ENCODE measurements at regions not wholly inside any gene's neighbourhood (a gene's known extent, or its start where the extent isn't known, plus 50 kb on each side); places are given as distances from the start of the nearest gene placed in this dataset.

DNA sequence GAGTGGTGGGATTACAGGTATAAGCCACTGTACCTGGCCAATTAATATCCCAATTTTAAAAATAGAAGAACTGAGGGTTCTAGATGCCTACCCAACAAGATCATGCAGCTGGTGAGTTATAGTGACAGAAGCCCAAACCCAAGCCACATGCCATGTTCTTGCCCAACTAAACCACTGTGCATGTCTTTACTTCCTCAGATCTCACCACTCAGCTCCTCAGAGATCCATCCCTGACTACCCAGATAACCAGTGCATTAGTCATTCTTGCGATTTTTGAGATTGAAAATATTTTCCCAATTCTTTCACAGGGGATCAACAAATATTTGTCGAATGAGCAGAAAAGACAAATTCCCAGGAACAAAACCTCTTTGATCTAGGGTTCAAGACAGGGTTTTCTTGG, 303.1 kb downstream of the CBLN1 start:
- POLR2A ChIA-PET = no interaction called here

DNA sequence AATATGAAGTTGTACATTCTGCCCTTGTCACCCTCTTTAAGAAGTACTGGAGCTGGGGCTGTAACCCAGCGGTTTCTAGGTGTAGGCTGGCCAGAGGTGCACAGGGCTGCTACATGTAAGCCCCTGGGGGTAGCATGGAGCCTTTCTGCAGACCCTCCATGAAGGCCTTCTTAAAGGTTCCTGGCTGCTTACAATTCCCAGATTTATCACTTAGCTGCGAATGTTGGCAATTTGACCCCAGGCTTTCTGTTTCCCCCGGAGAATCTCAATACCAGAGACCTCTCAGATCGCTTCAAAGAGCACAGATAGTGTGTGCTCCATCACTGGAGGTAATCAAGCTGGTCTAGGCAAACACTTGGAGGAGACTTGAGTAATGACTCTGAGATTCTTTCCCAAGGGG, 309.4 kb downstream of the CBLN1 start:
- intact Hi-C loops (cut with micrococcal nuclease; ENCODE audit: unreplicated experiment) = no loop called here
- TF ChIP-seq POLR2AphosphoS5 (IDR thresholded peaks at IDR 0.05; ENCODE audit: low read depth, low read length) (no peak), SIN3A (IDR thresholded peaks at IDR 0.05; ENCODE audit: borderline replicate concordance, insufficient read depth, low read depth, low read length) (no peak)
- Histone ChIP-seq H3K4me3 (ENCODE audit: low read depth in 2 of 2, low read length in 2 of 2) (no peak overlapping the region), H3K27me3 (ENCODE audit: control insufficient read depth, insufficient read depth, low read length) (no peaks in the 10 kb centered on the region), H3K9me3 (ENCODE audit: control insufficient read depth, insufficient read depth, low read depth, low read length) (no peaks in the 10 kb centered on the region), H3K36me3 (ENCODE audit: control insufficient read depth, insufficient read depth, low read length) (no peaks in the 10 kb centered on the region), H3K27ac (ENCODE audit: low read length) (no peak overlapping the region), H3K4me1 (ENCODE audit: control insufficient read depth, insufficient read depth, low read length) (peaks cover 3% of the 10 kb centered on the region; the same call in 1 of the 2 replicates)
- ChIA-PET POLR2A (no interaction called here), CTCF (no interaction called here)
- 0 out of 2 replicates have a peak, but pooled peaks have one; percentile 34 for ATAC-seq
- in situ Hi-C loops (cut with HindIII; ENCODE audit: low pct_unique_long_range_greater_than_20kb, low sequenced_read_pairs) = no loop called here
- no peak for DNase-seq (ENCODE audit: low read depth, low spot score)
- BruUV-seq (replicated peaks) = no TSS peak

More for the DNA sequence above, 303.1 kb downstream of the CBLN1 start:
- no peaks in the 10 kb centered on the region for H3K27me3 ChIP-seq (ENCODE audit: control insufficient read depth, insufficient read depth, low read length)
- no peaks in the 10 kb centered on the region for H3K36me3 ChIP-seq (ENCODE audit: control insufficient read depth, insufficient read depth, low read length)
- no peaks in the 10 kb centered on the region for H3K4me1 ChIP-seq (ENCODE audit: control insufficient read depth, insufficient read depth, low read length)
- DNase-seq (ENCODE audit: low read depth, low spot score) (no peak), ATAC-seq (no peak)
- no peak overlapping the region for H3K27ac ChIP-seq (ENCODE audit: low read length)
- in situ Hi-C loops (cut with HindIII; ENCODE audit: low pct_unique_long_range_greater_than_20kb, low sequenced_read_pairs) = no loop called here
- no peaks in the 10 kb centered on the region for H3K9me3 ChIP-seq (ENCODE audit: control insufficient read depth, insufficient read depth, low read depth, low read length)
- BruUV-seq (replicated peaks) = no TSS peak
- no peak for TF ChIP-seq SIN3A (IDR thresholded peaks at IDR 0.05; ENCODE audit: borderline replicate concordance, insufficient read depth, low read depth, low read length)
- TF ChIP-seq TCF7L2 (IDR thresholded peaks at IDR 0.05; ENCODE audit: low read depth, low read length) = no peak
- TF ChIP-seq POLR2AphosphoS5 (IDR thresholded peaks at IDR 0.05; ENCODE audit: low read depth, low read length) = no peak
- TF ChIP-seq, protein P1, sequence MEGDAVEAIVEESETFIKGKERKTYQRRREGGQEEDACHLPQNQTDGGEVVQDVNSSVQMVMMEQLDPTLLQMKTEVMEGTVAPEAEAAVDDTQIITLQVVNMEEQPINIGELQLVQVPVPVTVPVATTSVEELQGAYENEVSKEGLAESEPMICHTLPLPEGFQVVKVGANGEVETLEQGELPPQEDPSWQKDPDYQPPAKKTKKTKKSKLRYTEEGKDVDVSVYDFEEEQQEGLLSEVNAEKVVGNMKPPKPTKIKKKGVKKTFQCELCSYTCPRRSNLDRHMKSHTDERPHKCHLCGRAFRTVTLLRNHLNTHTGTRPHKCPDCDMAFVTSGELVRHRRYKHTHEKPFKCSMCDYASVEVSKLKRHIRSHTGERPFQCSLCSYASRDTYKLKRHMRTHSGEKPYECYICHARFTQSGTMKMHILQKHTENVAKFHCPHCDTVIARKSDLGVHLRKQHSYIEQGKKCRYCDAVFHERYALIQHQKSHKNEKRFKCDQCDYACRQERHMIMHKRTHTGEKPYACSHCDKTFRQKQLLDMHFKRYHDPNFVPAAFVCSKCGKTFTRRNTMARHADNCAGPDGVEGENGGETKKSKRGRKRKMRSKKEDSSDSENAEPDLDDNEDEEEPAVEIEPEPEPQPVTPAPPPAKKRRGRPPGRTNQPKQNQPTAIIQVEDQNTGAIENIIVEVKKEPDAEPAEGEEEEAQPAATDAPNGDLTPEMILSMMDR (IDR thresholded peaks at IDR 0.05) = no peak
- TF ChIP-seq, protein P2, sequence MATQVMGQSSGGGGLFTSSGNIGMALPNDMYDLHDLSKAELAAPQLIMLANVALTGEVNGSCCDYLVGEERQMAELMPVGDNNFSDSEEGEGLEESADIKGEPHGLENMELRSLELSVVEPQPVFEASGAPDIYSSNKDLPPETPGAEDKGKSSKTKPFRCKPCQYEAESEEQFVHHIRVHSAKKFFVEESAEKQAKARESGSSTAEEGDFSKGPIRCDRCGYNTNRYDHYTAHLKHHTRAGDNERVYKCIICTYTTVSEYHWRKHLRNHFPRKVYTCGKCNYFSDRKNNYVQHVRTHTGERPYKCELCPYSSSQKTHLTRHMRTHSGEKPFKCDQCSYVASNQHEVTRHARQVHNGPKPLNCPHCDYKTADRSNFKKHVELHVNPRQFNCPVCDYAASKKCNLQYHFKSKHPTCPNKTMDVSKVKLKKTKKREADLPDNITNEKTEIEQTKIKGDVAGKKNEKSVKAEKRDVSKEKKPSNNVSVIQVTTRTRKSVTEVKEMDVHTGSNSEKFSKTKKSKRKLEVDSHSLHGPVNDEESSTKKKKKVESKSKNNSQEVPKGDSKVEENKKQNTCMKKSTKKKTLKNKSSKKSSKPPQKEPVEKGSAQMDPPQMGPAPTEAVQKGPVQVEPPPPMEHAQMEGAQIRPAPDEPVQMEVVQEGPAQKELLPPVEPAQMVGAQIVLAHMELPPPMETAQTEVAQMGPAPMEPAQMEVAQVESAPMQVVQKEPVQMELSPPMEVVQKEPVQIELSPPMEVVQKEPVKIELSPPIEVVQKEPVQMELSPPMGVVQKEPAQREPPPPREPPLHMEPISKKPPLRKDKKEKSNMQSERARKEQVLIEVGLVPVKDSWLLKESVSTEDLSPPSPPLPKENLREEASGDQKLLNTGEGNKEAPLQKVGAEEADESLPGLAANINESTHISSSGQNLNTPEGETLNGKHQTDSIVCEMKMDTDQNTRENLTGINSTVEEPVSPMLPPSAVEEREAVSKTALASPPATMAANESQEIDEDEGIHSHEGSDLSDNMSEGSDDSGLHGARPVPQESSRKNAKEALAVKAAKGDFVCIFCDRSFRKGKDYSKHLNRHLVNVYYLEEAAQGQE (IDR thresholded peaks at IDR 0.05; ENCODE audit: insufficient read depth in 1 of 2, low read depth in 2 of 2, low read length in 1 of 2) = no peak
- intact Hi-C loops (cut with micrococcal nuclease; ENCODE audit: unreplicated experiment) = no loop called here
- no peak overlapping the region for H3K4me3 ChIP-seq (ENCODE audit: low read depth in 2 of 2, low read length in 2 of 2)
- CTCF ChIA-PET = no interaction called here

DNA sequence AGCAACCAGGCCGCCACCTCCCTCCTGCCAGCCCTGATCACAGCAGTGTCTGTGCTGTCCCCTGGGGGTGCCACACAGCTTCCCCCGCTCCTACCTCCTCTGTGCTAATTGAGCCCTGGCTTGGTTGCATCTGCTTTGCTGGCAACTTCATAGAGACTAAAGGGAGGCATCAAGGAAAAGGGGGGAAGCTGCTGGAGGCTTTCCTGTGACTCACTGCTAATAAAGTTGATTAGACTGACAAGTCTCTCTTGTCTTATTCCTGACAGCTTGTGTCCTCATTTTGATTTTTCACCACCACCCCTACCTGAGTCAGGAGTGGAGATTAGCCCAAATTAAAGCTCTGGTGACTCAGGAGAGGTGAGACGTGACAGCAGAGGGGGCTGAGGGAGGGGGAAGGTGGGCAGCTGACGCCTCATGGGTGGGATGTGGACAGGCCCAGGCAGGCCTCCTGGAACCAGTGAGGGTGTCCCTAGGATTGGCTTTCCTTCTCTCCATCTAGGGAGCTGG, 310.0 kb downstream of the CBLN1 start:
- Histone ChIP-seq H3K36me3 (ENCODE audit: control insufficient read depth, insufficient read depth, low read length) (no peaks in the 10 kb centered on the region), H3K4me3 (ENCODE audit: low read depth in 2 of 2, low read length in 2 of 2) (no peak overlapping the region), H3K9me3 (ENCODE audit: control insufficient read depth, insufficient read depth, low read depth, low read length) (no peaks in the 10 kb centered on the region), H3K27ac (ENCODE audit: low read length) (no peak overlapping the region), H3K4me1 (ENCODE audit: control insufficient read depth, insufficient read depth, low read length) (peaks cover 3% of the 10 kb centered on the region; the same call in 1 of the 2 replicates), H3K27me3 (ENCODE audit: control insufficient read depth, insufficient read depth, low read length) (no peaks in the 10 kb centered on the region)
- intact Hi-C loops (cut with micrococcal nuclease; ENCODE audit: unreplicated experiment) = no loop called here
- peak; percentile 81; the same call in 1 of the 2 replicates for ATAC-seq
- in situ Hi-C loops (cut with HindIII; ENCODE audit: low pct_unique_long_range_greater_than_20kb, low sequenced_read_pairs) = no loop called here
- DNase-seq (ENCODE audit: low read depth, low spot score) = no peak
- CTCF ChIA-PET = no interaction called here
- no TSS peak for BruUV-seq (replicated peaks)
- TF ChIP-seq POLR2AphosphoS5 (IDR thresholded peaks at IDR 0.05; ENCODE audit: low read depth, low read length) (no peak), TCF7L2 (IDR thresholded peaks at IDR 0.05; ENCODE audit: low read depth, low read length) (no peak), SIN3A (IDR thresholded peaks at IDR 0.05; ENCODE audit: borderline replicate concordance, insufficient read depth, low read depth, low read length) (no peak)
- TF ChIP-seq, protein P1 (IDR thresholded peaks at IDR 0.05) = no peak
- TF ChIP-seq, protein P2 (IDR thresholded peaks at IDR 0.05; ENCODE audit: insufficient read depth in 1 of 2, low read depth in 2 of 2, low read length in 1 of 2) = no peak
- POLR2A ChIA-PET = no interaction called here

Data from Panc1 (cell line).